ENCODE measurements at regions not wholly inside any gene's neighbourhood (a gene's known extent, or its start where the extent isn't known, plus 50 kb on each side); places are given as distances from the start of the nearest gene placed in this dataset.
A peak's percentile ranks its signal among the peaks of the same experiment; 100 is the strongest.

- CTCF ChIA-PET = no interaction called here
- POLR2A ChIA-PET (ENCODE audit: unreplicated experiment) = no interaction called here
- no peaks in the 10 kb centered on the region for H3K79me2 ChIP-seq (ENCODE audit: low read length)
- H4K20me1 ChIP-seq (ENCODE audit: low read length) = no peaks in the 10 kb centered on the region
- H3K27ac ChIP-seq (ENCODE audit: low read length) = no peak overlapping the region
- DNase-seq (peak; percentile 32), ATAC-seq (no peak)
- intact Hi-C loops (cut with micrococcal nuclease) = no loop called here
- no TSS peak for BruUV-seq (replicated peaks)
- H3K4me1 ChIP-seq (ENCODE audit: insufficient read depth, low read length) = peaks cover 8% of the 10 kb centered on the region
- no peak overlapping the region for H3K4me3 ChIP-seq (ENCODE audit: low read length)
- no peak overlapping the region; the same call in 1 of the 2 replicates for H2AFZ ChIP-seq (ENCODE audit: low read length)
- no peaks in the 10 kb centered on the region for H3F3A ChIP-seq (ENCODE audit: low read length, unreplicated experiment)
- no peaks in the 10 kb centered on the region for H3K36me3 ChIP-seq (ENCODE audit: low read depth, low read length)
- no peak overlapping the region for H3K9ac ChIP-seq (ENCODE audit: low read length)
- H3K9me3 ChIP-seq (ENCODE audit: low read length) = no peaks in the 10 kb centered on the region
- no peak for TF ChIP-seq CTCF (conservative IDR thresholded peaks at IDR 0.05; ENCODE audit: low read depth, low read length)
- TF ChIP-seq EZH2 (IDR thresholded peaks at IDR 0.05; ENCODE audit: low read length, unreplicated experiment) = no peak
- no peak for TF ChIP-seq EZH2phosphoT487 (IDR thresholded peaks at IDR 0.05; ENCODE audit: borderline replicate concordance, low read length)
- H3K4me2 ChIP-seq (ENCODE audit: low read length) = no peak overlapping the region
- no peaks in the 10 kb centered on the region for H3K9me2 ChIP-seq (replicated peaks; ENCODE audit: low read length)
- H3K27me3 ChIP-seq (ENCODE audit: low read length) = no peaks in the 10 kb centered on the region
Measured at GRCh38 chr12:107163413-107163812, 70.1 kb upstream of the CRY1 start.

DNA sequence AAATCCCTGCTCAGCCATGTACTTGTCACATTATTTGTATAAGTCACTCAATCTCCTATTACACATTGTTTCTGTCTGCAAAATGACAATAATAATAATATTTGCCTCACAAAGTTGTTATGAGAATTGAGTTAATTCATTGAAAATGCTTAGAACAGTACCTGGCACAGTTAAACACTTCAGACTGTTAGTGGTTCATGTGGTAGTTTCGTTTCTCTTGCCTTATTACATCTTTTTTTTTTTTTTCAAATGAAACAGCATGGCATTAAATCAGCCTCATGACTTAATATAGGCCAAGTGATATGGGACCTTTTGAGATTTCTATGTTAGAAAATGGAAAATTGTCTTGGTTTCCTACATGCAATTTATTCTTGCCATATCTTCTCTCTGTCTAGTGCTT, 71.0 kb upstream of the CRY1 start:
- no peak for TF ChIP-seq EZH2 (IDR thresholded peaks at IDR 0.05; ENCODE audit: low read length, unreplicated experiment)
- Histone ChIP-seq H3K4me1 (ENCODE audit: insufficient read depth, low read length) (peaks cover 9% of the 10 kb centered on the region), H4K20me1 (ENCODE audit: low read length) (no peaks in the 10 kb centered on the region), H3F3A (ENCODE audit: low read length, unreplicated experiment) (no peaks in the 10 kb centered on the region), H3K4me2 (ENCODE audit: low read length) (no peak overlapping the region), H3K36me3 (ENCODE audit: low read depth, low read length) (no peaks in the 10 kb centered on the region), H3K79me2 (ENCODE audit: low read length) (no peaks in the 10 kb centered on the region), H3K9me3 (ENCODE audit: low read length) (no peaks in the 10 kb centered on the region), H3K9ac (ENCODE audit: low read length) (no peak overlapping the region), H3K27me3 (ENCODE audit: low read length) (no peaks in the 10 kb centered on the region), H3K27ac (ENCODE audit: low read length) (no peak overlapping the region), H3K4me3 (ENCODE audit: low read length) (no peak overlapping the region), H2AFZ (ENCODE audit: low read length) (no peak overlapping the region), H3K9me2 (replicated peaks; ENCODE audit: low read length) (no peaks in the 10 kb centered on the region)
- DNase-seq (no peak), ATAC-seq (no peak)
- CTCF ChIA-PET = no interaction called here
- no TSS peak for BruUV-seq (replicated peaks)
- POLR2A ChIA-PET (ENCODE audit: unreplicated experiment) = no interaction called here
- intact Hi-C loops (cut with micrococcal nuclease) = no loop called here

- Histone ChIP-seq H3K9me3 (ENCODE audit: low read length) (no peaks in the 10 kb centered on the region), H3K79me2 (ENCODE audit: low read length) (no peaks in the 10 kb centered on the region), H3K27ac (ENCODE audit: low read length) (no peak overlapping the region), H3F3A (ENCODE audit: low read length, unreplicated experiment) (no peaks in the 10 kb centered on the region), H3K4me3 (ENCODE audit: low read length) (no peak overlapping the region), H3K27me3 (ENCODE audit: low read length) (no peaks in the 10 kb centered on the region), H3K36me3 (ENCODE audit: low read depth, low read length) (no peaks in the 10 kb centered on the region), H4K20me1 (ENCODE audit: low read length) (no peaks in the 10 kb centered on the region), H2AFZ (ENCODE audit: low read length) (no peak overlapping the region), H3K4me1 (ENCODE audit: insufficient read depth, low read length) (peaks cover 9% of the 10 kb centered on the region), H3K9me2 (replicated peaks; ENCODE audit: low read length) (no peaks in the 10 kb centered on the region), H3K4me2 (ENCODE audit: low read length) (no peak overlapping the region), H3K9ac (ENCODE audit: low read length) (no peak overlapping the region)
- ChIA-PET CTCF (no interaction called here), POLR2A (ENCODE audit: unreplicated experiment) (no interaction called here)
- TF ChIP-seq EZH2 (IDR thresholded peaks at IDR 0.05; ENCODE audit: low read length, unreplicated experiment) = no peak
- no peak for TF ChIP-seq EZH2phosphoT487 (IDR thresholded peaks at IDR 0.05; ENCODE audit: borderline replicate concordance, low read length)
- TF ChIP-seq CTCF (conservative IDR thresholded peaks at IDR 0.05; ENCODE audit: low read depth, low read length) = no peak
- DNase-seq = no peak
- intact Hi-C loops (cut with micrococcal nuclease) = no loop called here
- BruUV-seq (replicated peaks) = no TSS peak
- ATAC-seq = no peak
Measured at GRCh38 chr12:107165581-107165980, 72.2 kb upstream of the CRY1 start.

Measured in PC-3 (cell line).